H9 (cell line): ENCODE measurements at regions not wholly inside any gene's neighbourhood (a gene's known extent, or its start where the extent isn't known, plus 50 kb on each side); places are given as distances from the start of the nearest gene placed in this dataset.

Experiments used
- DNase-seq: peaks from one replicate; pipeline ENCODE4 v3.0.0-alpha.2; 2017
- H2AFZ ChIP-seq: one replicate; pipeline ENCODE4 v1.6.1; 2013; ENCODE audit warnings: mild to moderate bottlenecking, low read length, control low read depth, moderate library complexity
- H2AK5ac ChIP-seq: 2 replicates; pipeline ENCODE4 v1.6.1; 2013; ENCODE audit warnings: low read length, control low read depth, mixed read lengths; ENCODE audit not compliant: insufficient read length
- H2BK120ac ChIP-seq: one replicate; pipeline ENCODE4 v1.6.1; 2013; ENCODE audit warnings: low read depth, mild to moderate bottlenecking, low read length, control low read depth, inconsistent platforms; ENCODE audit not compliant: poor library complexity, severe bottlenecking
- H2BK12ac ChIP-seq: 2 replicates; pipeline ENCODE4 v1.6.1; 2013; ENCODE audit warnings: low read length, control low read depth, mixed read lengths, low read depth; ENCODE audit not compliant: insufficient read length
- H2BK15ac ChIP-seq: 2 replicates; pipeline ENCODE4 v1.6.1; 2013; ENCODE audit warnings: low read depth, low read length, control low read depth
- H2BK20ac ChIP-seq: one replicate; pipeline ENCODE4 v1.6.1; 2013; ENCODE audit warnings: low read depth, mild to moderate bottlenecking, low read length, control low read depth, inconsistent platforms; ENCODE audit not compliant: poor library complexity, severe bottlenecking
- H2BK5ac ChIP-seq: 2 replicates; pipeline ENCODE4 v1.6.1; 2013; ENCODE audit warnings: low read length, control low read depth, mixed read lengths; ENCODE audit not compliant: insufficient read length
- H3K14ac ChIP-seq: 2 replicates; pipeline ENCODE4 v1.6.1; 2013; ENCODE audit warnings: low read length, control low read depth; ENCODE audit not compliant: insufficient read depth
- H3K18ac ChIP-seq: 2 replicates; pipeline ENCODE4 v1.6.1; 2013; ENCODE audit warnings: low read depth, mild to moderate bottlenecking, mixed read lengths, low read length, control low read depth; ENCODE audit not compliant: insufficient read length
- H3K23ac ChIP-seq: 2 replicates; pipeline ENCODE4 v1.6.1; 2013; ENCODE audit warnings: low read length, control low read depth, mixed read lengths, low read depth; ENCODE audit not compliant: insufficient read length
- H3K23me2 ChIP-seq: 2 replicates; pipeline ENCODE4 v1.6.1; 2013; ENCODE audit warnings: low read depth, mild to moderate bottlenecking, mixed read lengths, low read length, control low read depth; ENCODE audit not compliant: insufficient read length, poor library complexity, severe bottlenecking
- H3K27ac ChIP-seq: 2 replicates; pipeline ENCODE4 v1.5.1; 2013; ENCODE audit warnings: low read length, control low read depth, mixed read lengths, low read depth; ENCODE audit not compliant: insufficient read length
- H3K27me3 ChIP-seq: 2 replicates; pipeline ENCODE4 v1.6.1; 2013; ENCODE audit warnings: low read length, control low read depth, inconsistent platforms; ENCODE audit not compliant: insufficient read depth
- H3K4ac ChIP-seq: 2 replicates; pipeline ENCODE4 v1.6.1; 2013; ENCODE audit warnings: low read depth, mild to moderate bottlenecking, control low read depth, inconsistent platforms, low read length, moderate library complexity
- H3K4me1 ChIP-seq: 2 replicates; pipeline ENCODE4 v1.6.1; 2013; ENCODE audit warnings: low read length, control low read depth, inconsistent platforms; ENCODE audit not compliant: insufficient read depth
- H3K4me2 ChIP-seq: 2 replicates; pipeline ENCODE4 v1.6.1; 2013; ENCODE audit warnings: low read length, control low read depth, mixed read lengths; ENCODE audit not compliant: insufficient read length, insufficient read depth
- H3K56ac ChIP-seq: 2 replicates; pipeline ENCODE4 v1.6.1; 2013; ENCODE audit warnings: low read depth, mild to moderate bottlenecking, mixed read lengths, low read length, control low read depth; ENCODE audit not compliant: insufficient read length
- H3K79me1 ChIP-seq: 2 replicates; pipeline ENCODE4 v1.6.1; 2013; ENCODE audit warnings: low read depth, mild to moderate bottlenecking, moderate library complexity, low read length, control low read depth, inconsistent platforms; ENCODE audit not compliant: insufficient read depth, poor library complexity, severe bottlenecking
- H3K79me2 ChIP-seq: 2 replicates; pipeline ENCODE4 v1.6.1; 2013; ENCODE audit warnings: low read length, control low read depth, inconsistent platforms; ENCODE audit not compliant: insufficient read depth
- H3K9ac ChIP-seq: 2 replicates; pipeline ENCODE4 v1.6.1; 2013; ENCODE audit warnings: low read length, control low read depth, mixed read lengths; ENCODE audit not compliant: insufficient read length; ENCODE audit errors: extremely low read depth
- H3K9me3 ChIP-seq: one replicate; pipeline ENCODE4 v1.6.1; 2013; ENCODE audit warnings: low read depth, low read length, inconsistent platforms; ENCODE audit not compliant: control insufficient read depth
- H3T11ph ChIP-seq: one replicate; pipeline ENCODE4 v1.6.1; 2013; ENCODE audit warnings: mild to moderate bottlenecking, low read length, control low read depth, inconsistent platforms
- H4K20me1 ChIP-seq: one replicate; pipeline ENCODE4 v1.6.1; 2013; ENCODE audit not compliant: control insufficient read depth, insufficient read length, insufficient read depth
- H4K5ac ChIP-seq: 2 replicates; pipeline ENCODE4 v1.6.1; 2013; ENCODE audit warnings: low read depth, mild to moderate bottlenecking, mixed read lengths, low read length, control low read depth; ENCODE audit not compliant: insufficient read length
- H4K8ac ChIP-seq: replicated peaks from 2 replicates; pipeline ENCODE4 v1.6.1; 2013; ENCODE audit warnings: low read length, control low read depth, mixed read lengths, low read depth; ENCODE audit not compliant: insufficient read length
- H4K91ac ChIP-seq: 2 replicates; pipeline ENCODE4 v1.6.1; 2013; ENCODE audit warnings: low read depth, mild to moderate bottlenecking, moderate library complexity, mixed read lengths, low read length, control low read depth; ENCODE audit not compliant: insufficient read length
- H3K27ac Mint-ChIP-seq, 3 experiments: 2 replicates in 2 of 3; 3 replicates in 1 of 3; pipeline ENCODE4 v1.8.0; 2020 to 2021; ENCODE audit warnings: mixed read lengths in 3 of 3, mild to moderate bottlenecking in 1 of 3, moderate library complexity in 1 of 3
- H3K27me3 Mint-ChIP-seq: 2 replicates; pipeline ENCODE4 v1.8.0; 2021; ENCODE audit warnings: low read depth, mild to moderate bottlenecking, moderate library complexity, mixed read lengths
- H3K36me3 Mint-ChIP-seq, 3 experiments: 2 replicates in 2 of 3; 3 replicates in 1 of 3; pipeline ENCODE4 v1.8.0; 2020 to 2021; ENCODE audit warnings: low read depth in 3 of 3, mixed read lengths in 3 of 3; ENCODE audit not compliant: insufficient read depth in 1 of 3
- H3K4me1 Mint-ChIP-seq, 2 experiments: 2 replicates each; pipeline ENCODE4 v1.8.0; 2020; ENCODE audit warnings: mixed read lengths in 2 of 2
- H3K4me3 Mint-ChIP-seq, 2 experiments: 2 replicates in 1 of 2; 3 replicates in 1 of 2; pipeline ENCODE4 v1.8.0; 2020 to 2021; ENCODE audit warnings: mild to moderate bottlenecking in 2 of 2, mixed read lengths in 2 of 2, moderate library complexity in 1 of 2
- H3K9me3 Mint-ChIP-seq, 2 experiments: 2 replicates in 1 of 2; 3 replicates in 1 of 2; pipeline ENCODE4 v1.8.0; 2020; ENCODE audit warnings: mild to moderate bottlenecking in 2 of 2, mixed read lengths in 2 of 2, moderate library complexity in 1 of 2
- CTCF ChIP-seq: fragments of 200-600 bp; sonication (generic); conservative IDR thresholded peaks from 3 replicates; pipeline ENCODE4 v1.8.0; 2021; ENCODE audit warnings: antibody characterized with exemption, mild to moderate bottlenecking
- WGBS: extraction: QIAGEN DNeasy Blood & Tissue Kit; methylation state at CpG from one replicate; pipeline ENCODE4 v1.1.7; 2013; ENCODE audit warnings: missing lambda C conversion rate, low lambda C conversion rate, mixed read lengths; ENCODE audit not compliant: insufficient read length; ENCODE audit errors: extremely low coverage; 5-methylcytosine and 5-hydroxymethylcytosine counted together

GRCh38 chr2:109721626-109722025, 72.5 kb upstream of the RGPD5 start:
- Mint-ChIP-seq H3K36me3 (peaks cover 0 to 8% (median 0%) of the 10 kb centered on the region in 3 experiments; a peak in 4 of 7 replicates), H3K4me1 (peaks cover 12 to 16% of the 10 kb centered on the region in 2 experiments), H3K9me3 (peaks cover 7 to 8% of the 10 kb centered on the region in 2 experiments), H3K27ac (no peak overlapping the region), H3K4me3 (no peak overlapping the region), H3K27me3 (peaks cover 3% of the 10 kb centered on the region)
- H3T11ph ChIP-seq = no peak overlapping the region
- H2BK15ac ChIP-seq = no peak overlapping the region
- H2BK5ac ChIP-seq = no peak overlapping the region
- DNase-seq = no peak
- WGBS = no CpG with 5 or more reads among the region's 8 CpGs
- H2BK20ac ChIP-seq = no peak overlapping the region
- no peak overlapping the region for H4K91ac ChIP-seq
- H3K18ac ChIP-seq = no peak overlapping the region
- H4K5ac ChIP-seq = no peak overlapping the region
- H3K79me2 ChIP-seq = no peaks in the 10 kb centered on the region
- H3K23ac ChIP-seq = no peak overlapping the region
- H2BK120ac ChIP-seq = no peak overlapping the region
- H3K27me3 ChIP-seq = no peaks in the 10 kb centered on the region
- H3K4ac ChIP-seq = no peak overlapping the region
- H3K9ac ChIP-seq = no peak overlapping the region
- no peak overlapping the region for H3K56ac ChIP-seq
- H3K4me1 ChIP-seq = no peaks in the 10 kb centered on the region
- no peak overlapping the region for H2BK12ac ChIP-seq
- H2AK5ac ChIP-seq = no peak overlapping the region
- H3K27ac ChIP-seq = no peak overlapping the region
- H2AFZ ChIP-seq = no peak overlapping the region
- TF ChIP-seq CTCF = no peak
- H3K14ac ChIP-seq = no peak overlapping the region
- no peak overlapping the region for H4K8ac ChIP-seq
- H3K79me1 ChIP-seq = no peaks in the 10 kb centered on the region
- no peaks in the 10 kb centered on the region for H4K20me1 ChIP-seq
- H3K4me2 ChIP-seq = no peak overlapping the region
- no peaks in the 10 kb centered on the region for H3K23me2 ChIP-seq
- no peaks in the 10 kb centered on the region for H3K9me3 ChIP-seq
